Activated CD8-positive, alpha-beta memory T cell treated with anti-CD3 and anti-CD28 coated beads for 24 hours (primary cell): ENCODE measurements at regions not wholly inside any gene's neighbourhood (a gene's known extent, or its start where the extent isn't known, plus 50 kb on each side); places are given as distances from the start of the nearest gene placed in this dataset.
"Not testable (repeated sequence)": the region's sequence is repeated elsewhere in the genome, so short reads cannot be mapped to it uniquely, and the experiment has no call there.

ENCODE experiments used
- DNase-seq: peaks from one replicate; pipeline ENCODE4 v3.0.0-alpha.2; 2020

DNA sequence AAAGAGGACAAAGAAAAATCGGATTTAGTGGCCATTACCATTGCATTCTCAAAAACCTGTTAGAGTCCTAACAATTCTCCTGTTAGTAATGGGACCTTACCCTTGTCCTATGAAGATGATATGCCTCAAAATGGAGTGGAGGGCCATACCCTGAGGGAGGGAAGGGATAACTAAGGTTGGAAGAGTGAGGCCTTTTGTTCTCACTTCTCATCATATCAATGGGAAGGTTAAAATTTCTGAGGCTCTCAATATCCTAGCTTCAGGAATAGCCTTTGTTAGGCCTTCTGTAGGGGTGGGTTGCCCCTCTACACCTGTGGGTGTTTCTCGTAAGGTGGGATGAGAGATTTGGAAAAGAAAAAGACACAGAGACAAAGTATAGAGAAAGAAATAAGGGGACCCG lies 109.4 kb upstream of the SGIP1 start:
- not testable (repeated sequence) for DNase-seq

DNA sequence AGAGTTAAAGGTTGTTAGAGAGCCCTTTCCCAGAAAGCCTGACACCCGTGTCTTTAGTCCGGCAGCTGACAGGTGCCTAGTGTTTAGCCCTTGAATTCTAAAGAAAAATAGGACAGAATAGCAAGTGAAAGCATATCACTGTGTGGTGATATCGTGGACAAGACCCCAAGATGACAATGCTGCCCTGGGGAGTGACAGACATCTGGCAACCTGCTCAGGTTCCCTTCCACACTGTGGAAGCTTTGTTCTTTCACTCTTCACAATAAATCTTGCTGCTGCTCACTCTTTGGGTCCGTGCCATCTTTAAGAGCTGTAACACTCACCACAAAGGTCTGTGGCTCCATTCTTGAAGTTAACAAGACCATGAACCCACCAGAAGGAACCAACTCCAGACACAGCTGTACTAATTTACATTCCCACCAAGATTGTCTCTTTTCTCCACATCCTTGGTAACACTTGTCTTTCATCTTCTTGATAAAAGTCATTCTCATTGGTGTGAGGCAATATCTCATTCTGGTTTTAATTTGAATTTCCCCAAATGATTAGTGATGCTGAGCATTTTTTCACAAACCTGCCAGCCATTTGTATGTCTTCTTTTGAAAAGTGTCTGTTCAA lies 107.6 kb upstream of the SGIP1 start:
- no peak for DNase-seq

DNA sequence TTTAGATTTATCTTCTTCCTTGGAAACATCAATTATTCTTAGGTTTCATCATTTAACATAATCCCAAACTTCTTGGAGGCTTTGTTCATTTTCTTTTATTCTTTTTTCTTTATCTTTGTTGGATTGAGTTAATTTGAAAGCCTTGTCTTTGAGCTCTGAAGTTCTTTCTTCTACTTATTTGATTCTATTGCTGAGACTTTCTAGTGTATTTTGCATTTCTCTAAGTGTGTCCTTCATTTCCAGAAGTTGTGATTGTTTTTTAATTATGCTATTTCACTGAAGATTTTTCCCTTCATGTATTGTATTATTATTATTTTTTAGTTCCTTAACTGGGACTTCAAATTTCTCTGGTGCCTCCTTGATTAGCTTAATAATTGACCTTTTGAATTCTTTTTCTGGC lies 103.1 kb upstream of the SGIP1 start:
- not testable (repeated sequence) for DNase-seq

DNA sequence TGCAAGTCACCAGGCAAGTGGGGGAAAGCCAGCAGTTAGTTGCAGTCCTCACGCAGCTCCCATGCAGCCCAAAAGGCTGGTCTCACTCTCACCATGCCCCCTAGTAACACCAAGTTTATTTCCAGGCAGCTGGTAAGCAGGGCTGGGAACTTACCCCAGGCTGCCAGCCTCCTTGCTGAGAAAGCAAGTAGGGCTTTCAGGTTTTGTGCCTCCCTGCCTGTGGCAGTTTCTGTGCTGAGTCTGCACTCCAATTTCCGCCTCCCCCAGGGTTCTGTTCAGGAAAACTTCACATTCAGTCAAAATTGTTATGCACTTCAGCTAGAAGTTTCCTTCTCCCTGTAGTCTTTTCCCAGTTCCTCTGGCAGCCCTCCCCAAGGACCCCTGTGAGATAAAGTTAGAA lies 102.0 kb upstream of the SGIP1 start:
- no peak for DNase-seq

DNA sequence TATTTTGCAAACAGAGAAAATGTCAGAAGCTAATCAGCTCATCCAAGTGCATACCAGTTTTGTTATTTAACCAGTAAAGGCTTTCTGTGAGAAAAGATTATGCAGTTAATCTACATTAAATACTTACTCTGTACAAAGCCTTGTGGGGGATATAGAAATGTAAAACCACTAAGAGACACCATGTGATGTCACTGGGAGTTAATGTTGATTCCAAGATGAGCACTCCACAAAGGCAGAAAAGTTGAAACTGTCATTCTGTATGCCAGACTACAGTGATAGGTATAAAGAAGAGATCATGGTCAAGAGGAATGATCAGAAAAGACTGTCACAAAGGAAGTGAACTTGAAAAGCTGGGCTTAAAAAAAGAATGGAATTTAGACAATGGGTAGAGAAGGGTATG lies 100.3 kb upstream of the SGIP1 start:
- DNase-seq, result no peak

DNA sequence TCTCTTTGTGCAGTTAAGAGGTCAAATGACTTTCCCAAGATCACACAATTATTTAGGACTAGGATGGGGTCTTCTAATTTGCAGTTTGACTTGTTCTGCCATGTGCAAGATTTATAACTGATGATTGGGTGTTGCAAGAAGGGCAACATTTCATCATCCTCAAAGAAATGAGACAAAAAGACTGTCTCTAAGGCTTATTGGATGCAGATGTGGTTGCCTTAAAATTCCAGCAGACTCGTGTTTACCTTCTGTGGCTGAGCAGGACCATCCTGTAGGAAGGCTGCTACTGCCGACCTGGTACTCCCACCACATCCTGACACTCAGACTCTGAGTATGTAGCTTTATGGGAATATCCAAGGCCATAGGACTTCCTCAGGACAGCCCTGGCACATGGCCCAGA lies 99.9 kb upstream of the SGIP1 start:
- no peak for DNase-seq

DNA sequence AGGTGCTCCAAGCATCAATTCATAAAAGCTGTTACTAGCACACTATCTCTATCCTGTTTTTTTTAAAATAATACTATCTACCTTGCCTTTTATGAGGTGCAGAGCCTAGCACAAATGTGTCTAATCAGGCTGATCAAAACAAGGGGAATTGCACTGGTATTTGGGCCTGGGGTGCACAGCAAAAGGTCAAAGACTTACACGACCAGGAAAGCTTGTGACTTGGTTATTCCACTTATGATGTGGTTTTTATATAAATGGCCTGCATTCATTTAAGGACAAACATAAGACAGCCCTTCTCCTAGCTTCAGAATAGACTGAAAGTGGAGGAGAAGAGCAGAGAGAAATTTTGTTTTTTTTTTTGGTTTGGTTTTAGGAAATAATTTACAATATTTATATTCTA lies 98.4 kb upstream of the SGIP1 start:
- no peak for DNase-seq

DNA sequence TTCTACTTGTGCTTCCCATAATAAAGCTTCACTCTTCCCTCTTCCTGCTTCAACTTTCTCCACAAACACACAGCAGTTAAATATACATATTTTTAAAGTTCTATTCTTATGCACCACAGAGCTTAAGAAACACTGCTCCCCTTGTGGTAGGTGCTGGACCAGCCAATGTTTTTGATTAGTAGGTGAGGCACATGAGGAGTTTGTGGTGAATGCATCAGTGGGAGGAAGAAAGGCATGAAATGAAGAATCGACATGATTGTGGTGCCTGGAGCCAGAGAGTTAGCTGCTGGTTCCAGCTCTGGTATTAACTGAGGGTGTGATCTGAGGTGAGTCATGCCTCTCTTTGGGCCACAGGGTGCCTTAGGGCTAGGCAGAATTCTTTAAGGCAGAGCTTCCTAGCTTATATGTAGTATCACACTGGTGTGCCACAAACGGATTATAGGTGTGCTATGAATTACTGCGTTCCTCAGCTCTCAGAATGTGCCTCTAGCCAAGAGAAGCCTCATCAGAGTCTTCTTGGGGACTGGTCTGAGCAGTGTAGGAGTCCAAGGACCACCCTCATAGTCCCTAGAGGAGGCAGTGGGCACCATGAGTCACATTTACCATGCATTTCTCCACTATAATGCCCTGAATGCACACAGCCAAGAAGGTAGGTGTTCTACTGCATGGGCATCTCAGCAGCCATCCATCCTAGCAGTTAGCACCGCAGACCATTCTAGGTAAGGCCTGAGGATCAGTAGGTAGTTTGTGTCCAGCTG lies 97.4 kb upstream of the SGIP1 start:
- peak; percentile 72 for DNase-seq

DNA sequence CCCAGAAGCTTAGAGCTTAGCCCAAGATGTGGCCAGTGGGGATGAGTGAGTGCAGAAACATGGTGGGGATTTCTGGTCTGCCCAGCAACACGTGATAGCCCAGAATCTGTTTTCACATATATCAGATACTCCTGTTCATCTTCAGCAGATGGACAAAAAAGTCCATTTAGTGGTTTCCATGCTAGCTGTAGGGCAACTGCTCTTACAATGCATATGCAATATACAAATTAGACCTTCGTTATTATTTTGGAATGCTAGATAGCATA lies 96.9 kb upstream of the SGIP1 start:
- no peak for DNase-seq

DNA sequence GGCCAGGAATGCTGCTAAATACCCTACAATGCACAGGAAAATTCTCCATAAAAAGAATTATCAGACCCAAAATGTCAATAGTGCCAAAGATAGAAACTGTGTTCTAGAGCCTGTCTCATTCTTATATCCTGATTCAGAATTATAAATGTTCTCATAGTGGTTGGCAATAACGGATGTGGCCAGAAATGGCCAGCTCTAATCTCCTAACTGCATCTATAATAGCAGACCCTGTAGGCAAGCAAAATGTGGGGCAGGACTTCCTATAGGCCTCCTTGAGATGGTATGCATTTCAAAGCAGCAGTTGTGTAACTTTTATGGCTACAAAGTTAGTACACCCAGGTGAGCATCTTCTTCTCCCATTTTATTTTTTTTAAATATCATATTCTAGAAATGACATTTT lies 95.9 kb upstream of the SGIP1 start:
- DNase-seq, result no peak

DNA sequence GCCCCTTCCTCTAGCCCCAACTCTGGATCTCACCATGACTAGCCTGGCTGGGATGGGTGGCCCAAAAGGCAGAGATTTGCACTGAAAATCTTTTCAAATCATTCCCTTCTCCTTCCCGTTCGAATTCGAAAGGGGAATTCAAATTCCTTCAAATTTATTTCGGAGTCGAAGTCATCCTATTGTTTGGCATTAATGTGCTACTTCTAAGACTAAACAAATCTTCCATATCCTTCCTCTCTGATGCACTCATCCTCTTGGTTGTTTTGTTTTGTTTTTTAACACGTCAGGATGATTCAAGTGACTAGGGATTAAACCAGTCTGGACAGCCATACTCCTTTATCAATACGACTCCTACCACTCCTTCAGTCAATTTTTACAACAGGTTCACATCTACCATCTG lies 95.5 kb upstream of the SGIP1 start:
- DNase-seq, result no peak

DNA sequence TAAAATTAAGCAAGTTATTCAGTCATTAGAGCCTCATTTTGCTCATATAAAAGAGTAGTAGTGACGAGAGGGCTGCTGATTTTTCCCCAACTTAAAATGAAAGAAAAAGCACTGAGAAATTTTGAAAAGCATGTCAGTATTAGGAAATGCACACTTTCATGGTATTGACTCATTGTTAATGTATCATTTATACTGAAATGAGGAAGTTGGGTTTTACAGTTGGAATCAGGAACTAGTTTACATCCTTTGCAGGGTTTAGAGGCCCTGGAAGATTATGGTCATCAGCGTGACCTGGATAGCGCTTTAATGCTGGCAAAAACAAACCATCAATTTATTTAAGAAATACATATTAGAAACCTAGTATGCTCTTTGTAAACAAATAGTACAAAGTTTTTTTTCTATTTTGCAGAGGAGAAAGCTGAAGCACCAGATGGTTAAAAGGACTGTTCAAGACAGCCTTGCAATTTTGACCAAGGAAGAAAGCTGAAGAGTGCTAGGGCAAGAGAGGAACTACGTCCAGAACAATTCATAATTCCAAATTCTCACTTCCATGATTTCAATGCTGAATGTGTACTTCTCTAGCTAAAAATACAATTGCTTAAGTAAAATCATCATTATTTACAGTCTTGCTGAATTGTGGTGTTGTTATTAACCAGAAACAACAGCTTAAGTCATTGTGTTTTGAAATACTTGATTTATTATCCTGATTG lies 94.8 kb upstream of the SGIP1 start:
- DNase-seq, result no peak

DNA sequence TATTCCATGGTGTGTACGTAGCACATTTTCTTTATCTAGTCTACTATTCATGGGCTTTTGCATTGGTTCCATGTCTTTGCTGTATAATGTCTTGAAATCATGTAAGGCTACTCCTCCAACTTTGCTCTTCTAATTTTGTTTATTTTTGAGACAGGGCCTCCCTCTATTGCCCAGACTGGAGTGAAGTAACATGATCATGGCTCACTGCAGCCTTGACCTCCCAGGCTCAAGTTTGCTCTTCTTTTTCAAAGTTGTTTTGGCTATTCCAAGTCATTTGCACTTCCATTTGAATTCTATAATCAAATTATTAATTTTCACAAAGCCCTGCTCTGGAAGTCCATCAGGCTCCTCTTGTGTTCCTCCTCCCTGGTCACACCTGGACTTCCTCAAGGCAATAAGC lies 90.2 kb upstream of the SGIP1 start:
- no peak for DNase-seq

DNA sequence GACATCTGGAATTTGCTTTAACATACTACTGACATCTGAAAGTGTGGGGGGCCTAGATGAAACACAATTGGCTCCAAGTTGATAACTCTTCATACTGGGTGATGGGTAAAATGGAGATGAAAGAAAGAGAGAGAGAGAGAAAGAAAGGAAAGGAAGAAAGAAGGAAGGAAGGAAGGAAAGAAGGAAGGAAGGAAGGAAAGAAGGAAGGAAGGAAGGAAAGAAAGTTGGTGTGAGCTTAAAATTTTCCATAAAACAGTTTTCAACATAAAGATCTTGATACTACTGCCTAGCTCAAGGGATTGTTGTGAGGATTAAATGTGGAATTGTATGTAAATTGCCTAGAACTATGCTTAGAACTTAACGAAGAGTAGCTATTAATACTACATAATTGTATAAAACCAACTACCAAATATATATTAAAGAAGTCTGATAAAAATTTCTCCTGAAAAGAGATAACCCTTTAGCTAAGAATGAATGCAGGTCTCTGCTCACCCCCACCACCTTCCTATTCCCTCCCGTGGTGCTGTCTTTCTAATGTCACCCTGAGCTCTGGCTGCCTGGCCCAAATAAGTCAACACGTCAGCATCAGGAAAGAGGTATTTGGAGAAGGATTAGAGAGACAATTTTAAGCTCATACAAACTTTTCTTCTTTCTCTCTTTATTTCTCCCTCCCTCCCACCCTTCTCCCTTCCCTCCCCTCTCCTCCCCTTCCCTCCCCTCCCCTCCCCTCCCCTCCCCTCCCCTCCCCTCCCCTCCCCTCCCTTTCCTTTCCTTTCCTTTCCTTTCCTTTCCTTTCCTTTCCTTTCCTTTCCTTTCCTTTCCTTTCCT lies 89.3 kb upstream of the SGIP1 start:
- no peak for DNase-seq

DNA sequence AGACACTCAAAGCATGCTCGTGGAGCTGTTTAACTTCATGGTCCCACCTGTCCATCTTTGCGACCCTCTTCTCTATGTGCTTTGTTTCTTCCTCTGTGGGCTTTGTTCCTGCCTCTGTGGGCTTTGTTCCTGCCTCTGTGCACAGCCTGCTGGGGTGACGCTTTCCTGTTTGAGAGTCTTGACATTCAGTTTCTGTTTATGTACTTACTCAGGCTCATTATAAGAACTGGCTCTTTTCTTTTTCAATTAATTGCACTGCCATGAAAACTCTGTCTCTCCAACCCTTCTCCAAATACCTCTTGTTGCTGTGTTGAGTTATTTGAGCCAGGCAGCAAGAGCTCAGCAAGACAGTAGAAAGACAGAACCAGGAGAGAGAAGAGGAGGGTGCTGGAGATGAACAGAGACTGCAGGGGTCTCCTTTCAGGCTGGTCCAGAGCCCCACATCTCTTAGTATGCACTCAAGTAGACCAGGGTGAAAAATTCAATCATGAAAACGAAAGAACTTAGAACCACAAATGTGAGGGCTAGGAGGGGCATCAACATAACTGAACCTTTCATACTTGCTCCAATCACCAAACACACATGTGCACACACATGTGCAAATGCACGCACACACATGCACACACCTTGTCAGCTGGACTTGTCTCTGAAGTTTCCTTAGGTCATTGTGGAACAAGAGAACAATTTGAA lies 88.3 kb upstream of the SGIP1 start:
- peak; percentile 75 for DNase-seq

DNA sequence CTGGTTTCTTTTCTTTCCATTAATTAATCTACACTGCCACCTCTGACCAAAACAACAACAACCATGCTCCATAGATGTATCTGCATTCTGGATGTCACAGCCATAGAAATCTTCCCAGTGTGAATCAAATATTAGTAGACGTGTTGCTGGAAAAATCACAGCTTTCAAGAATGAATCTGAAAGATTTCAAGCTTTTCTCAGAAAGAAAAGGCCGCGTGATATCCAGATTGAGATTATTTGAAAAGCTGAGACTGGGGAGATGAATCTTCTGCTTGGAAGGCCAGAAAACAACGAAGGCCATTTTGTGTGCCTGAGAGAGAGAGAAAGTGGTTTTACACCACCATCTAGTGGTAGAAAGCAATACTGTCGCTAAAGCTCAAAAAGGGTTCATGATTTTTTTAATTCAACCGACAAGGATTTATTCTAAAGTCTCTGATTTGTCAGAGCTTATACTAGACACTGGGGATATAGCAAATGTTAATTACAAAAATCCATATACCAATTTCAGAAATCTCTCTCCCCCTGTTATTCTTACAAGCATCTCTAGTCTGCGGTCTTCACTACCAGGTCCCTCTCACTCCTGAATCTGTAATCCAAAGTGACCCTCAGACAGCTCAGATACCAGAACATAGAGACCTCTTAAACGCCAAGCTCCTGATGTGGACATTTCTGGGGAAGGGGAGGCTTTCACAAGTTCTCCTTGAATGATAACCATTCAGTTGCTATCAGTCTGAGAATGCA lies 87.5 kb upstream of the SGIP1 start:
- no peak for DNase-seq

DNA sequence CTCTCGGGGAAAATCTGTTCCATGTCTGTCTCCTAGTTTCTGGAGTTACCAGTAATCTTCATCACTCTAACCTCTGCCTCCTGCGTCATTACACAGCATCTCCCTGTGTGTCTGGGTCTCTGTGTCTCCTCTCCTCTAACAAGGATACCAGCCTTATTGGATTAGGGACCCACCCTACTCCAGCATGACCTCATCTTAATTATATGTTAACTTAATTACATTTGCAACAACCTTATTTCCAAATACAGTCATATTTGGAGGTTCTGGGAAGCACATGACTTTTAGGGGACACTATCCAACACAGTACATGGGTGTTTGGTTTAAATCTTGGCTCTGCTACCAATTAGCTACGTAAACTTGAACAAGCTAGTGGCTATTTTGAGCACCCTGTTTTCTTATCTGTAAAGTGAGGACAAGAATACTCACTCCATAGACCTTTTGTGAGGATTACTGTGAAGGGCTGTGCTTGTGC lies 83.9 kb upstream of the SGIP1 start:
- no peak for DNase-seq

DNA sequence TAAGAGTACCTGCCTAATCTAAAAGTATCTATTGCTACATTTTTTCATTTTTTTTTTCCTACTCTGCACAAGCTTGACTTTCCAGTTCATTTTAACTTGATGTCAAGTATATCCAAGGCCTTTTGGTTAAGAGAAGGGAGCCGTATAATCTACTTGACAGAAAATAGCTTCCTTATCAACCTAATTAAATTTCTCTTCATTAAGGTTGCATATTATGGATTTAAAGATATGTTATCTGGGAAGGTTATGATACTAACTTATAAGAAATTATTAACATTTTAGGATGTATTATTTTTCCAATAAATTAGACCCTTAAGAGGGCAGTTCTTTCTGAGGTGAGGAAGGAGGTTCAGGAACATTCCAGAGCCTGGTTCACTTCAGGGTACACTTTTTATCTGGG lies 83.1 kb upstream of the SGIP1 start:
- DNase-seq, result no peak

DNA sequence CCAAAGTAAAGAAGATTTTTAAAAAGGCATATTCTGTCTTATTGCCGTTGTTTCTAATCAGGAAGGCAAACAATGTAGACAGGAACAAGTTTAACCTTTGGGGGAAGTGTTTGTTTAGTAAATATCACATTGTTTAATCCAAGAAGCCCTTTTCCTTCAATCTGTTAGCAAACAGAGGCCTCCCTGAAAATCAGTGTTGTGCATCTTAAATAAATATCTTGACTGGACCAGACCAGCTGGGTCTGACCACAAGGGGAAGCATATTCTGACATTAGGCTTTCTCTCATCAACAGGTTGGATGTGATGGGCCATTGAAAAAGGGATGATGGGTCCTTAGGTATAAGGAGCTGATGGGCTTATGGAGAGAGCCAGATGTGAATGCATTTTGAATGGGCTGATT lies 81.8 kb upstream of the SGIP1 start:
- DNase-seq, result no peak

DNA sequence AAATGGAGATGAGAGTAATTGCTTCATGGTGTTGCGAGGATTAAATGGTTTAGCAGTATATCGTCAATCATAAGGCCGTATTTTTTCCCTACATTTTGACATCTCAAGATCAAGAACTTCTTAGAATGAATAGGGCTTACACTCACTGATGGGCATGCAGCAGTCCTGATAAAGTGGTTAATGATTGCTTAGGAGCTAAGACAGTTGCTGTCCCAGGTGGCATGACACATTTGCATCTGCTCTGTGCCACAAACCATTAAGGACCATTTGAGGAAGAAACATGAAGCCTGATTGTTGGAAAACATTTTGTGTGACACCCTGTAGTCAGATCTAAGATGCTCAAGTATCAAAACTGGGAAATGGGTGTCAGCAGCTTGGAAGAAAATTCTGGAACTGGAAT lies 81.0 kb upstream of the SGIP1 start:
- DNase-seq, result no peak

DNA sequence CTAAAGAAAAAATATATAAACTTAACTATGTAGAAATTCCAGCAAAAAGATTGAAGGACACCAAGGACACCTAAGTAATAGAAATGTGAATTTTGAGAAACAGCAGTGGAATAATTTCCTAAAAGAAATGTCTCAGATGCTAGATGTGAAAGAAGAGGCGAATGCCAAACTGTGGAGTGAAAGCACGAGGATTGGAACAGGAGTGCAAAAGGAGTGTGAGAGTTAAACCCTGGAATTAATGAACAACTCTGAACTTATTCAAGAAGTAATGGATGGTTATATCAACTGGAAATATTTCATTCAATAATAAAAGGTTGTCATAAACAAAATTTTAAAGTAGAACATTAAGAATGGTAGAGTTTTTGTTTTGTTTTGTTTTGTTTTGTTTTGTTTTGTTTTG lies 78.5 kb upstream of the SGIP1 start:
- DNase-seq, result no peak

DNA sequence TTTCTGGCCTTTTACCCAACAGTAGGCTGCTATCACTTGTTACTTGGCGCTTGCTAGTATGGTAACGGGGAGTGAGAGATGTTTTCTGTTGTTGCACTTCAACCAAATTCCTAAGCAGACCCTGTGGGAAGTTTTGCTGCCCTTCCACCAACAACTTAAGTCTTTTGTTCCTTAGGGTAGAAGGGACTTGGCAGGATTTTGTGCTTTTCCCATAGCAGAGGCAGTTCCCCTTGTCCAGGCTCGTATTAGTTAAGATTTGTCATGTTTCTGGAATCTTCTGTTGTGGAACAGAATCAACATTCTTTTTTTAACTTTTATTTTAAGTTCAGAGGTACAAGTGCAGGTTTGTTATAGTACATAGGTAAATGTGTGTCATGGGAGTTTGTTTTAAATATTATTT lies 73.2 kb upstream of the SGIP1 start:
- no peak for DNase-seq
